GM23248 (cell line): ENCODE measurements at regions not wholly inside any gene's neighbourhood (a gene's known extent, or its start where the extent isn't known, plus 50 kb on each side); places are given as distances from the start of the nearest gene placed in this dataset.
A peak's percentile ranks its signal among the peaks of the same experiment; 100 is the strongest.

ENCODE experiments used
- DNase-seq: peaks from one replicate; pipeline ENCODE4 v3.0.0-alpha.2; 2015
- H2AFZ ChIP-seq: fragments of 200-600 bp; sonication (generic); 2 replicates; pipeline ENCODE4 v1.6.1; 2016; ENCODE audit warnings: antibody characterized with exemption
- H3F3A ChIP-seq: fragments of 200-600 bp; sonication (generic); 2 replicates; pipeline ENCODE4 v1.6.1; 2016; ENCODE audit warnings: mild to moderate bottlenecking, antibody characterized with exemption, mixed run types; ENCODE audit not compliant: insufficient read depth
- H3K27ac ChIP-seq: fragments of 200-600 bp; sonication (generic); 2 replicates; pipeline ENCODE4 v1.5.1; 2016; ENCODE audit warnings: mild to moderate bottlenecking
- H3K27me3 ChIP-seq: fragments of 200-600 bp; sonication (generic); replicated peaks from 2 replicates; pipeline ENCODE4 v1.6.1; 2016; ENCODE audit warnings: mild to moderate bottlenecking; ENCODE audit not compliant: insufficient read depth
- H3K36me3 ChIP-seq: fragments of 200-600 bp; sonication (generic); 2 replicates; pipeline ENCODE4 v1.6.1; 2016; ENCODE audit warnings: low read depth, mild to moderate bottlenecking
- H3K4me1 ChIP-seq: fragments of 200-600 bp; sonication (generic); 2 replicates; pipeline ENCODE4 v1.6.1; 2016; ENCODE audit warnings: mild to moderate bottlenecking; ENCODE audit not compliant: insufficient read depth
- H3K4me2 ChIP-seq: fragments of 200-600 bp; sonication (generic); one replicate; pipeline ENCODE4 v1.6.1; 2016; ENCODE audit warnings: mild to moderate bottlenecking; ENCODE audit not compliant: unreplicated experiment
- H3K4me3 ChIP-seq: fragments of 200-600 bp; sonication (generic); 2 replicates; pipeline ENCODE4 v1.5.1; 2016; ENCODE audit warnings: mild to moderate bottlenecking
- H3K79me2 ChIP-seq: fragments of 200-600 bp; sonication (generic); 2 replicates; pipeline ENCODE4 v1.6.1; 2016; ENCODE audit warnings: mild to moderate bottlenecking; ENCODE audit not compliant: insufficient read depth
- H3K9ac ChIP-seq: fragments of 200-600 bp; sonication (generic); 2 replicates; pipeline ENCODE4 v1.6.1; 2016; ENCODE audit warnings: mild to moderate bottlenecking
- H3K9me2 ChIP-seq: fragments of 200-600 bp; sonication (generic); 2 replicates; pipeline ENCODE4 v1.6.1; 2016; ENCODE audit warnings: mixed run types, mild to moderate bottlenecking, moderate library complexity; ENCODE audit not compliant: insufficient read depth
- H3K9me3 ChIP-seq: fragments of 200-600 bp; sonication (generic); one replicate; pipeline ENCODE4 v1.6.1; 2017; ENCODE audit warnings: low read depth
- H4K20me1 ChIP-seq: fragments of 200-600 bp; sonication (generic); 2 replicates; pipeline ENCODE4 v1.6.0; 2016; ENCODE audit not compliant: insufficient read depth
- EZH2 ChIP-seq: fragments of 200-600 bp; sonication (generic); IDR thresholded peaks from 2 replicates; pipeline ENCODE4 v1.6.1; 2018; ENCODE audit warnings: antibody characterized with exemption, mild to moderate bottlenecking; ENCODE audit not compliant: insufficient read depth, poor library complexity, severe bottlenecking
- EZH2phosphoT487 ChIP-seq: fragments of 200-600 bp; sonication (generic); IDR thresholded peaks from 2 replicates; pipeline ENCODE4 v1.6.1; 2018; ENCODE audit warnings: antibody characterized with exemption, moderate library complexity, mild to moderate bottlenecking, low read depth; ENCODE audit not compliant: insufficient read depth
- WGBS, 2 experiments: methylation state at CpG; one replicate each; pipeline ENCODE4 v1.1.6; 2015 to 2017; ENCODE audit warnings: low lambda C conversion rate in 2 of 2, low coverage in 1 of 2; ENCODE audit errors: missing lambda C conversion rate in 2 of 2; 5-methylcytosine and 5-hydroxymethylcytosine counted together
- in situ Hi-C: fragments of 300-500 bp; cut with MboI; formaldehyde crosslinking; loops from 2 replicates; pipeline ENCODE4 v1.15.0; 2020

- no peak overlapping the region for H3K27ac ChIP-seq
- no peak overlapping the region for H3K4me2 ChIP-seq
- no peaks in the 10 kb centered on the region for H3K27me3 ChIP-seq
- H2AFZ ChIP-seq, result no peak overlapping the region
- no peaks in the 10 kb centered on the region for H3K9me2 ChIP-seq
- H4K20me1 ChIP-seq, result no peaks in the 10 kb centered on the region
- peaks cover 15% of the 10 kb centered on the region for H3K4me1 ChIP-seq
- no peak for DNase-seq
- H3K9ac ChIP-seq, result no peak overlapping the region
- no peak overlapping the region for H3K4me3 ChIP-seq
- H3K9me3 ChIP-seq, result no peaks in the 10 kb centered on the region
- TF ChIP-seq EZH2phosphoT487, result no peak
- no peak for TF ChIP-seq EZH2
- in situ Hi-C loops, result no loop called here
- WGBS, 2 experiments, result 91% methylated on average over 18 to 22 of the region's 22 CpGs
- no peaks in the 10 kb centered on the region for H3K79me2 ChIP-seq
- H3K36me3 ChIP-seq, result no peaks in the 10 kb centered on the region
- H3F3A ChIP-seq, result peaks cover 6% of the 10 kb centered on the region; the same call in 1 of the 2 replicates
Measured at GRCh38 chr11:69400771-69401590, 80.5 kb upstream of the LINC01488 start.

- Histone ChIP-seq H3K4me1 (peaks cover 15% of the 10 kb centered on the region), H4K20me1 (no peaks in the 10 kb centered on the region), H3K9ac (no peak overlapping the region), H3F3A (peaks cover 6% of the 10 kb centered on the region; the same call in 1 of the 2 replicates), H3K36me3 (no peaks in the 10 kb centered on the region), H3K27me3 (no peaks in the 10 kb centered on the region), H3K4me2 (no peak overlapping the region), H2AFZ (no peak overlapping the region), H3K9me2 (no peaks in the 10 kb centered on the region), H3K79me2 (no peaks in the 10 kb centered on the region), H3K9me3 (no peaks in the 10 kb centered on the region), H3K4me3 (no peak overlapping the region), H3K27ac (no peak overlapping the region)
- WGBS, 2 experiments, result 91 to 96% methylated on average over 5 of the region's 5 CpGs
- TF ChIP-seq EZH2phosphoT487 (no peak), EZH2 (no peak)
- no peak for DNase-seq
- in situ Hi-C loops, result no loop called here
Measured at GRCh38 chr11:69401715-69402114, 79.7 kb upstream of the LINC01488 start.

GRCh38 chr11:69402251-69402887 lies 79.1 kb upstream of the LINC01488 start:
- in situ Hi-C loops, result no loop called here
- Histone ChIP-seq H3K9me3 (no peaks in the 10 kb centered on the region), H3K9me2 (no peaks in the 10 kb centered on the region), H3K79me2 (no peaks in the 10 kb centered on the region), H3K4me1 (peaks cover 15% of the 10 kb centered on the region), H3F3A (peaks cover 6% of the 10 kb centered on the region; the same call in 1 of the 2 replicates), H3K27ac (no peak overlapping the region), H3K36me3 (no peaks in the 10 kb centered on the region), H3K4me2 (no peak overlapping the region), H3K4me3 (no peak overlapping the region), H3K27me3 (no peaks in the 10 kb centered on the region), H3K9ac (no peak overlapping the region), H4K20me1 (no peaks in the 10 kb centered on the region), H2AFZ (no peak overlapping the region)
- 33 to 50% methylated on average over 3 to 4 of the region's 4 CpGs for WGBS, 2 experiments
- DNase-seq, result no peak
- TF ChIP-seq EZH2 (no peak), EZH2phosphoT487 (no peak)

- Histone ChIP-seq H3K27ac (no peak overlapping the region), H2AFZ (no peak overlapping the region), H3K9ac (no peak overlapping the region), H3K9me2 (no peaks in the 10 kb centered on the region), H4K20me1 (no peaks in the 10 kb centered on the region), H3K27me3 (no peaks in the 10 kb centered on the region), H3F3A (peaks cover 6% of the 10 kb centered on the region; the same call in 1 of the 2 replicates), H3K9me3 (no peaks in the 10 kb centered on the region), H3K4me2 (no peak overlapping the region), H3K4me1 (peaks cover 11% of the 10 kb centered on the region), H3K36me3 (no peaks in the 10 kb centered on the region), H3K4me3 (no peak overlapping the region), H3K79me2 (no peaks in the 10 kb centered on the region)
- in situ Hi-C loops, result no loop called here
- TF ChIP-seq EZH2, result no peak
- TF ChIP-seq EZH2phosphoT487, result no peak
- peak; percentile 53 for DNase-seq
- WGBS, 2 experiments, result 51 to 56% methylated on average over 8 of the region's 8 CpGs
Measured at GRCh38 chr11:69403556-69404215, 77.8 kb upstream of the LINC01488 start.
